PC-3 (cell line): ENCODE measurements at regions not wholly inside any gene's neighbourhood (a gene's known extent, or its start where the extent isn't known, plus 50 kb on each side); places are given as distances from the start of the nearest gene placed in this dataset.

Experiments used
- EZH2 ChIP-seq: fragments of 300-600 bp; sonication (generic); IDR thresholded peaks from one replicate; pipeline ENCODE4 v1.6.1; 2017; ENCODE audit warnings: antibody characterized with exemption, mild to moderate bottlenecking, low read length; ENCODE audit not compliant: unreplicated experiment
- TF ChIP-seq, protein P1 (sequence below): fragments of 300-600 bp; sonication (generic); conservative IDR thresholded peaks from 2 replicates; pipeline ENCODE4 v1.5.1; 2017; ENCODE audit warnings: antibody characterized with exemption, low read depth, mild to moderate bottlenecking, low read length

DNA sequence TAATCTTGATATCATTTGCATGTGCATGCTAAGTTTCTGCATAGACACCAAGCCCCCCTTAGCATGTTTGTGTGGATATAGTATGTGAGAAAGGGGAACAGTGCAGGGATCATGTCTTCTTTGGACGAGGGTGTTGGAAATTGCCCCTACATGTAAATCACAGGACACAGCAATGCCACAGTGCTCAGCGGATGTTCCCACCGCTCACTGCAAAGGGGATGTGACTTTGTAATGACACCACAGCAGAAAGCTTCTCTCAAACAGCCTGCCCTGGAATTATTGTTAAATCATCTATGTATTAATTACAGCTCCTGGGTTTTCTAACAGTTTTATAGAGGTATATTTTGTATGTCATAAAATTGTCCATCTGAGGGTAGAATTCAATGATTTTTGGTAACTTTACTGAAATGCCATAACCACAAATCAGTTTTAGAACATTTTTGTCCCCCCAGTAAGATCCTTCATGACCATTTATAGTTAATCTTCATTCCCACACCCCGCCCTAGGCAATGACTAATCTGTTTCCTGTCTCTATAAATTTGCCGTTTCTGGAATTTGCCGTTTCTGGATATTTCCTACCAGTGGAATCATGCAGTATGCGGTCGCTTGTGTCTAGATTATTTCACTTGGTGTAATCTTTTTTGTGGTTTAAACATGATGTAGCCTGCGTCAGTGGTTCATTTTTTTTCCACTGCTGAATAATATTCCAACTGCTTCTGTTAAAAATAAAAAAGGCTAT lies 648.5 kb upstream of the WWC1 start:
- TF ChIP-seq, protein P1, sequence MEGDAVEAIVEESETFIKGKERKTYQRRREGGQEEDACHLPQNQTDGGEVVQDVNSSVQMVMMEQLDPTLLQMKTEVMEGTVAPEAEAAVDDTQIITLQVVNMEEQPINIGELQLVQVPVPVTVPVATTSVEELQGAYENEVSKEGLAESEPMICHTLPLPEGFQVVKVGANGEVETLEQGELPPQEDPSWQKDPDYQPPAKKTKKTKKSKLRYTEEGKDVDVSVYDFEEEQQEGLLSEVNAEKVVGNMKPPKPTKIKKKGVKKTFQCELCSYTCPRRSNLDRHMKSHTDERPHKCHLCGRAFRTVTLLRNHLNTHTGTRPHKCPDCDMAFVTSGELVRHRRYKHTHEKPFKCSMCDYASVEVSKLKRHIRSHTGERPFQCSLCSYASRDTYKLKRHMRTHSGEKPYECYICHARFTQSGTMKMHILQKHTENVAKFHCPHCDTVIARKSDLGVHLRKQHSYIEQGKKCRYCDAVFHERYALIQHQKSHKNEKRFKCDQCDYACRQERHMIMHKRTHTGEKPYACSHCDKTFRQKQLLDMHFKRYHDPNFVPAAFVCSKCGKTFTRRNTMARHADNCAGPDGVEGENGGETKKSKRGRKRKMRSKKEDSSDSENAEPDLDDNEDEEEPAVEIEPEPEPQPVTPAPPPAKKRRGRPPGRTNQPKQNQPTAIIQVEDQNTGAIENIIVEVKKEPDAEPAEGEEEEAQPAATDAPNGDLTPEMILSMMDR, result no peak
- TF ChIP-seq EZH2, result no peak
